Activated CD8-positive, alpha-beta T cell treated with anti-CD3 and anti-CD28 coated beads, Interleukin-2, amount 10 ng/mL, durations not matched to agents 7 days and 5 days (primary cell): ENCODE measurements at regions not wholly inside any gene's neighbourhood (a gene's known extent, or its start where the extent isn't known, plus 50 kb on each side); places are given as distances from the start of the nearest gene placed in this dataset.
"Not testable (repeated sequence)": the region's sequence is repeated elsewhere in the genome, so short reads cannot be mapped to it uniquely, and the experiment has no call there.

ENCODE experiments used
- ATAC-seq: fragments of 150-1000 bp; cut with Tn5 transposase; one replicate; pipeline ENCODE4 v1.10.0; 2021; ENCODE audit warnings: moderate library complexity
- CTCF ChIA-PET: fragments of 350-600 bp; sonication (Branson Sonifier 250); formaldehyde crosslinking; loops from one replicate; lab custom pipeline; 2021; ENCODE audit warnings: antibody characterized with exemption; lab: Charles Lee
- POLR2A ChIA-PET: fragments of 350-600 bp; sonication (Branson Sonifier 250); formaldehyde crosslinking; loops from one replicate; lab custom pipeline; 2021; ENCODE audit warnings: antibody characterized with exemption; lab: Charles Lee
- DNase-seq: peaks from one replicate; pipeline ENCODE4 v3.0.0-alpha.2; 2020
- H3K27ac Mint-ChIP-seq: one replicate; pipeline ENCODE4 v1.8.0; 2021; ENCODE audit warnings: mild to moderate bottlenecking, mixed read lengths
- H3K27me3 Mint-ChIP-seq: one replicate; pipeline ENCODE4 v1.8.0; 2021; ENCODE audit warnings: low read depth, mixed read lengths
- H3K36me3 Mint-ChIP-seq: one replicate; pipeline ENCODE4 v1.8.0; 2021; ENCODE audit warnings: low read depth, mixed read lengths
- H3K4me1 Mint-ChIP-seq: one replicate; pipeline ENCODE4 v1.8.0; 2021; ENCODE audit warnings: low read depth, mixed read lengths
- H3K4me3 Mint-ChIP-seq: one replicate; pipeline ENCODE4 v1.8.0; 2021; ENCODE audit warnings: mild to moderate bottlenecking, mixed read lengths
- H3K9me3 Mint-ChIP-seq: one replicate; pipeline ENCODE4 v1.8.0; 2022; ENCODE audit warnings: mixed read lengths; ENCODE audit not compliant: insufficient read depth

- H3K4me3 Mint-ChIP-seq, H3K27ac Mint-ChIP-seq, POLR2A ChIA-PET, H3K9me3 Mint-ChIP-seq, H3K4me1 Mint-ChIP-seq, ATAC-seq, CTCF ChIA-PET, H3K36me3 Mint-ChIP-seq, DNase-seq: not testable (repeated sequence)
- peaks cover 29% of the 10 kb centered on the region for H3K27me3 Mint-ChIP-seq
Measured at GRCh38 chr6:57813271-57814075, 496.0 kb downstream of the PRIM2 start.

GRCh38 chr6:57815826-57816225, 498.4 kb downstream of the PRIM2 start:
- H3K36me3 Mint-ChIP-seq, H3K27ac Mint-ChIP-seq, CTCF ChIA-PET, H3K4me1 Mint-ChIP-seq, H3K9me3 Mint-ChIP-seq, POLR2A ChIA-PET, H3K4me3 Mint-ChIP-seq, ATAC-seq, DNase-seq: not testable (repeated sequence)
- H3K27me3 Mint-ChIP-seq, result peaks cover 16% of the 10 kb centered on the region

DNA sequence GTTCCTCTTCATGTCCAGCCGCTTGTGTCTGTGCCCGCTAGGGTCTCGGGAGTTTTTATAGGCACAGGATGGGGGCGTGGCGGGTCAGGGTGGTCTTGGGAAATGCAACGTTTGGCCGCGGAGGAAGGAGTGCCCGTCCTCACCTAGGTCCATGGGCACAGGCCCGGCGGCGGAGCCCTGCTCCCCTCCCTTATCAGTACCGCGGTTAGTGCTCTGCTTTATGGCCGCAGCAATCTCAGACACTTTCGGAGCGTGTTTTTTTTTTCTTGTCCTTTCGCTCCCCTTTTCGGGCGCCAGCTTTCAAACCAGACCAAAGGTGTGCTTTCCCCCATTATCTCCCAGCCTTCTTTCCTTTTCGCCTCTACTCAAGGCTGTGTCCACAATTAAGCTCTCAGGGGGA, 503.9 kb downstream of the PRIM2 start:
- H3K27me3 Mint-ChIP-seq, result peaks cover 15% of the 10 kb centered on the region
- H3K4me3 Mint-ChIP-seq, CTCF ChIA-PET, H3K9me3 Mint-ChIP-seq, POLR2A ChIA-PET, DNase-seq, ATAC-seq, H3K27ac Mint-ChIP-seq, H3K36me3 Mint-ChIP-seq, H3K4me1 Mint-ChIP-seq: not testable (repeated sequence)

DNA sequence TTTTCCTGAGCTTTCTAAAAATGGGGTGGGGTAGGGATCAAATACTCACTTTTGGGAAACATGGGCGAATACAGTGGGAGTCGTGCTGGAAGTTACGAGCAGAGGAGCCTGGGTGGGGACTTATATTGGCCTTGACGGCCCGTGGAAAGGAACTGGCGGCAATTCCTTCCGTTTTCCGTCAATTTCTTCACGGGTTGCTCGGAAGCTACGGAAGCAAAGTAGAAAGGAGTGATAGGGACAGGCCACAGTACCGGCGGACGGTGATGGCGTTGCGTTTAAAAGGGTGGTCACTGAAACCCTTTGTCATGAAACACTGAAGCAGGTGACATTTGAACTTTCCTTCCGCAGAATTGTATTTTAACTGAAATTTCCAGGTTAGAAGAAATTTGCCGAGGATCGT, 505.0 kb downstream of the PRIM2 start:
- POLR2A ChIA-PET, DNase-seq, ATAC-seq, H3K9me3 Mint-ChIP-seq, CTCF ChIA-PET, H3K36me3 Mint-ChIP-seq, H3K4me1 Mint-ChIP-seq, H3K4me3 Mint-ChIP-seq: not testable (repeated sequence)
- H3K27me3 Mint-ChIP-seq, result peaks cover 14% of the 10 kb centered on the region
- H3K27ac Mint-ChIP-seq, result peak overlapping the region; percentile 43

- H3K27ac Mint-ChIP-seq, result no peak overlapping the region
- H3K27me3 Mint-ChIP-seq, result peaks cover 14% of the 10 kb centered on the region
- ChIA-PET CTCF (no interaction called here), POLR2A (no interaction called here)
- no peaks in the 10 kb centered on the region for H3K9me3 Mint-ChIP-seq
- H3K4me1 Mint-ChIP-seq, result no peaks in the 10 kb centered on the region
- no peaks in the 10 kb centered on the region for H3K36me3 Mint-ChIP-seq
- ATAC-seq, result no peak
- no peak overlapping the region for H3K4me3 Mint-ChIP-seq
- no peak for DNase-seq
Measured at GRCh38 chr6:57822896-57823358, 505.5 kb downstream of the PRIM2 start.

DNA sequence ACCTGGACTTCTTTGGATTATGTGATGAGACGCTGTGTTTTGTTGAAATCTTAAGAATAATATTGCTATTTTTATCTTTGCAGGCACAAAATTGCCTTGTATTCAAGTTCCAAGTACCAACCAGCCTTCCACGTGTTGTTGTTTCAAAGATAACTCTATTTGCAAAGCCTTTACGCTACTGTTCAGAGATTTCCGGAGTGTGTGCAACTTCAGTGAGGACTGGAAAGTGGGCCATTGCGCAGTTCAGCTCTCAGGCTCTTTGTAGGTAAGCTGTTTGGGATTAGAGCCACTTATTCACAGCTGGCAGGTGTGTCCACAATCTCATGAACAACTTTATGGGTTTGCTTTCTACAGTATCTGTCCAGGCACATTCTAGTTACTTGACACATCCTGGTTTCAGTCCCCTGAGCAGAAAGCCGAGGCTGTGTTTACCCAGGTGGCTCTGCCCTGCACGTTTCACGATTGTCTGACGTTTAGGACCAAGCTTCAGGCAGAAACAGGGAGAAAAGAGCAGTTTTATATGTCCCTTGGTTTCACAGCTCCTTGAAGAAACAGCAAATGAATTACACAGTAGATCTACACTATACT, 520.3 kb downstream of the PRIM2 start:
- H3K9me3 Mint-ChIP-seq, DNase-seq, H3K36me3 Mint-ChIP-seq, H3K4me1 Mint-ChIP-seq, H3K27me3 Mint-ChIP-seq, CTCF ChIA-PET, H3K27ac Mint-ChIP-seq, ATAC-seq, POLR2A ChIA-PET, H3K4me3 Mint-ChIP-seq: not testable (repeated sequence)

- CTCF ChIA-PET, H3K27me3 Mint-ChIP-seq, POLR2A ChIA-PET: not testable (repeated sequence)
Measured at GRCh38 chr6:57841551-57841950, 524.1 kb downstream of the PRIM2 start.

DNA sequence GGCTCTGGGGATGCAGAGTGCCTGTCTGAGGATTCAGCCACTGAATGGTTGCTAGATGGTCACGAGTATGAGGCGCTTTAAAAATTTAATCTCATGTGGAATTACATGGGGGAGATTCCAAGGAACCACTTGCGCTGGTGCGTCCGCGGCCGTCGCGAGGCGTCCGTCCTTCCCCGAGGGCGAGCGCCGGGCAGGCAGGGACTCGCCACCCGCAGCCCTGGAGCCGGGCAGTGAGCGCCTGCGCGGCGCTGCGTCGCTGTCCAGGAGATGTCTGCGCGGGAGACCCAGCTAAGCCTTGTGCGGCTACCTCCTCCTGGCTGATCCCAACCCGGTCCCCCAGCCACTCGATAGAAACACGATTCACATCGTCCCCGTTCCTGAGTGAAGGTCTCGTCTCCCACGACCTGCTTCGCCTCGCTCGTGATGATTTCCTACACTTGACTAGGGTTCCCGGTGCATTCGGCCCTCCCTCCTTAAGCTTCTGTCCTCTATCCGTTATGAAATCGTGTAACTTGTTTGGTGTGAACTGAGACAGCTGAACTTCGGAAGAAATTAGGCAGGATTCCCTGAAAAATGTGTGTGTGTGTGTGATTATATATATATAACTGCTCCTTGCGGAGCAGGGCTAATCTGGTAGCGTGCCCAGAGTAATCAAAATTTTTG, 536.4 kb downstream of the PRIM2 start:
- H3K36me3 Mint-ChIP-seq, H3K9me3 Mint-ChIP-seq, ATAC-seq, H3K4me1 Mint-ChIP-seq, POLR2A ChIA-PET, H3K4me3 Mint-ChIP-seq, H3K27ac Mint-ChIP-seq, DNase-seq, H3K27me3 Mint-ChIP-seq, CTCF ChIA-PET: not testable (repeated sequence)

More at GRCh38 chr6:57841551-57841950, 524.1 kb downstream of the PRIM2 start:
- ATAC-seq, H3K9me3 Mint-ChIP-seq, H3K4me1 Mint-ChIP-seq, H3K27ac Mint-ChIP-seq, H3K36me3 Mint-ChIP-seq, H3K4me3 Mint-ChIP-seq, DNase-seq: not testable (repeated sequence)

GRCh38 chr6:57860481-57861315, 543.3 kb downstream of the PRIM2 start:
- H3K27me3 Mint-ChIP-seq, H3K36me3 Mint-ChIP-seq, DNase-seq, H3K4me3 Mint-ChIP-seq, H3K9me3 Mint-ChIP-seq, H3K4me1 Mint-ChIP-seq, ATAC-seq, H3K27ac Mint-ChIP-seq, CTCF ChIA-PET, POLR2A ChIA-PET: not testable (repeated sequence)

DNA sequence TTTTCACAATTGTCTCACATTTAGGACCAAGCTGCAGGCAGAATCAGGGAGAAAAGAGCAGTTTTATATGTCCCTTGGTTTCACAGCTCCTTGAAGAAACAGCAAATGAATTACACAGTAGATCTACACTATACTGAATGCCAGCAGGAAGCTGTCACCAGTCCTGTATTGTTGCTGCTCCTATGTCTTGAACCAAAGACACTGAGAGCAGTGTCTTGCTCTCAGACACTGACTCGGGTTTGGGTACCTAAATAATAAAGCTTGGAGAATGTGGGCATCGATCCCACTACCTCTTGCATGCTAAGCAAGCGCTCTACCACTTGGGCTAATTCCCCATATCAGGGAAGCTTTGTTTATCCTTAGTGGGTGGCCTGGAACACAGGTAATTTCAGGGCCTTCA, 552.7 kb downstream of the PRIM2 start:
- H3K9me3 Mint-ChIP-seq, H3K27ac Mint-ChIP-seq, POLR2A ChIA-PET, H3K36me3 Mint-ChIP-seq, H3K4me3 Mint-ChIP-seq, H3K27me3 Mint-ChIP-seq, H3K4me1 Mint-ChIP-seq, CTCF ChIA-PET, DNase-seq, ATAC-seq: not testable (repeated sequence)

- CTCF ChIA-PET, H3K4me1 Mint-ChIP-seq, ATAC-seq, POLR2A ChIA-PET, H3K27ac Mint-ChIP-seq, H3K36me3 Mint-ChIP-seq, H3K27me3 Mint-ChIP-seq, H3K9me3 Mint-ChIP-seq, DNase-seq, H3K4me3 Mint-ChIP-seq: not testable (repeated sequence)
Measured at GRCh38 chr6:57873424-57873823, 556.0 kb downstream of the PRIM2 start.
